NB4 (cell line): ENCODE measurements at regions not wholly inside any gene's neighbourhood (a gene's known extent, or its start where the extent isn't known, plus 50 kb on each side); places are given as distances from the start of the nearest gene placed in this dataset.

ENCODE experiments used
- CTCF ChIP-seq: IDR thresholded peaks from one replicate; pipeline ENCODE4 v1.5.1; 2012; ENCODE audit warnings: low read depth, low read length
- MAX ChIP-seq: IDR thresholded peaks from 2 replicates; pipeline ENCODE4 v1.6.1; 2011; ENCODE audit warnings: low read depth, low read length
- MYC ChIP-seq: IDR thresholded peaks from 2 replicates; pipeline ENCODE4 v1.6.1; 2011; ENCODE audit warnings: low read depth, low read length
- POLR2A ChIP-seq: IDR thresholded peaks from 2 replicates; pipeline ENCODE4 v1.6.1; 2011; ENCODE audit warnings: mild to moderate bottlenecking; ENCODE audit not compliant: insufficient read length; ENCODE audit errors: extremely low read depth

GRCh38 chr9:14011799-14012560 is 302.0 kb downstream of the NFIB start:
- no peak for TF ChIP-seq CTCF
- TF ChIP-seq POLR2A, result no peak
- TF ChIP-seq MAX, result no peak
- TF ChIP-seq MYC, result no peak
